HEK293 (cell line): ENCODE measurements at regions not wholly inside any gene's neighbourhood (a gene's known extent, or its start where the extent isn't known, plus 50 kb on each side); places are given as distances from the start of the nearest gene placed in this dataset.

Source experiments
- ELK4 ChIP-seq: IDR thresholded peaks from 2 replicates; pipeline ENCODE4 v1.6.1; 2011; ENCODE audit warnings: mild to moderate bottlenecking, low read depth, low read length, borderline replicate concordance
- OSR2 ChIP-seq: fragments of 450-650 bp; formaldehyde crosslinking; IDR thresholded peaks from 2 replicates; pipeline ENCODE4 v1.5.1; 2016; ENCODE audit warnings: missing biosample characterization, missing genetic modification characterization
- PRDM1 ChIP-seq: fragments of 450-650 bp; formaldehyde crosslinking; IDR thresholded peaks from 2 replicates; pipeline ENCODE4; 2016; ENCODE audit warnings: missing biosample characterization, missing genetic modification characterization
- PRDM10 ChIP-seq: fragments of 450-650 bp; formaldehyde crosslinking; IDR thresholded peaks from 2 replicates; pipeline ENCODE4 v1.5.1; 2016; ENCODE audit warnings: missing biosample characterization, missing genetic modification characterization
- REST ChIP-seq: fragments of 450-650 bp; formaldehyde crosslinking; IDR thresholded peaks from 2 replicates; pipeline ENCODE4 v1.5.1; 2016; ENCODE audit warnings: missing biosample characterization, missing genetic modification characterization
- ZBTB8A ChIP-seq: fragments of 450-650 bp; formaldehyde crosslinking; IDR thresholded peaks from 2 replicates; pipeline ENCODE4 v1.5.1; 2016; ENCODE audit warnings: missing biosample characterization, missing genetic modification characterization
- ZNF324 ChIP-seq: fragments of 450-650 bp; formaldehyde crosslinking; IDR thresholded peaks from 2 replicates; pipeline ENCODE4 v1.5.1; 2016; ENCODE audit warnings: missing biosample characterization, missing genetic modification characterization
- TF ChIP-seq, protein P1 (sequence below): fragments of 450-650 bp; formaldehyde crosslinking; IDR thresholded peaks from 2 replicates; pipeline ENCODE4 v1.5.1; 2016; ENCODE audit warnings: missing biosample characterization, missing genetic modification characterization

GRCh38 chr17:72396121-72396520, 275.3 kb downstream of the SOX9 start:
- TF ChIP-seq OSR2 (no peak), ELK4 (no peak), PRDM10 (tag by site-specific recombination) (no peak), ZNF324 (no peak), REST (tag by site-specific recombination) (no peak), PRDM1 (tag by site-specific recombination) (no peak), ZBTB8A (tag by site-specific recombination) (no peak)
- TF ChIP-seq, protein P1, sequence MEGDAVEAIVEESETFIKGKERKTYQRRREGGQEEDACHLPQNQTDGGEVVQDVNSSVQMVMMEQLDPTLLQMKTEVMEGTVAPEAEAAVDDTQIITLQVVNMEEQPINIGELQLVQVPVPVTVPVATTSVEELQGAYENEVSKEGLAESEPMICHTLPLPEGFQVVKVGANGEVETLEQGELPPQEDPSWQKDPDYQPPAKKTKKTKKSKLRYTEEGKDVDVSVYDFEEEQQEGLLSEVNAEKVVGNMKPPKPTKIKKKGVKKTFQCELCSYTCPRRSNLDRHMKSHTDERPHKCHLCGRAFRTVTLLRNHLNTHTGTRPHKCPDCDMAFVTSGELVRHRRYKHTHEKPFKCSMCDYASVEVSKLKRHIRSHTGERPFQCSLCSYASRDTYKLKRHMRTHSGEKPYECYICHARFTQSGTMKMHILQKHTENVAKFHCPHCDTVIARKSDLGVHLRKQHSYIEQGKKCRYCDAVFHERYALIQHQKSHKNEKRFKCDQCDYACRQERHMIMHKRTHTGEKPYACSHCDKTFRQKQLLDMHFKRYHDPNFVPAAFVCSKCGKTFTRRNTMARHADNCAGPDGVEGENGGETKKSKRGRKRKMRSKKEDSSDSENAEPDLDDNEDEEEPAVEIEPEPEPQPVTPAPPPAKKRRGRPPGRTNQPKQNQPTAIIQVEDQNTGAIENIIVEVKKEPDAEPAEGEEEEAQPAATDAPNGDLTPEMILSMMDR: no peak
